Stimulated activated CD4-positive, alpha-beta T cell treated with anti-CD3 and anti-CD28 coated beads, Interleukin-2, amount 100 ng/mL, for 24 hours (primary cell): ENCODE measurements at regions not wholly inside any gene's neighbourhood (a gene's known extent, or its start where the extent isn't known, plus 50 kb on each side); places are given as distances from the start of the nearest gene placed in this dataset.
"Not testable (repeated sequence)": the region's sequence is repeated elsewhere in the genome, so short reads cannot be mapped to it uniquely, and the experiment has no call there.

ENCODE experiments used
- DNase-seq, 2 donors: peaks; one replicate each; pipeline ENCODE4 v3.0.0-alpha.2; 2020

GRCh38 chr5:40453689-40454088 is 226.0 kb upstream of the PTGER4 start:
- no peak for DNase-seq

GRCh38 chr5:40452874-40453624 is 226.7 kb upstream of the PTGER4 start:
- DNase-seq: no peak

- DNase-seq: no peak
These were observed 232.3 kb upstream of the PTGER4 start for GRCh38 chr5:40447438-40447837.

- DNase-seq: no peak
These were observed 232.8 kb upstream of the PTGER4 start for GRCh38 chr5:40446910-40447309.

- DNase-seq: no peak
These were observed 237.4 kb upstream of the PTGER4 start for GRCh38 chr5:40442346-40442745.

GRCh38 chr5:40441733-40442132 is 238.0 kb upstream of the PTGER4 start:
- peak; percentile 40 to 62 for DNase-seq

- DNase-seq: no peak
These were observed 239.0 kb upstream of the PTGER4 start for GRCh38 chr5:40440746-40441145.

- DNase-seq: peak in 1 of 2 donors; percentile 30
These were observed 240.6 kb upstream of the PTGER4 start for GRCh38 chr5:40439103-40439502.

GRCh38 chr5:40438646-40439045 is 241.1 kb upstream of the PTGER4 start:
- DNase-seq: not testable (repeated sequence)

GRCh38 chr5:40437452-40437861 is 242.3 kb upstream of the PTGER4 start:
- DNase-seq: peak; percentile 34 to 47

GRCh38 chr5:40436535-40437237 is 243.0 kb upstream of the PTGER4 start:
- DNase-seq: peak in 1 of 2 donors; percentile 27

- DNase-seq: not testable (repeated sequence)
These were observed 244.0 kb upstream of the PTGER4 start for GRCh38 chr5:40435706-40436105.

GRCh38 chr5:40432836-40433235 is 246.9 kb upstream of the PTGER4 start:
- no peak for DNase-seq

GRCh38 chr5:40431734-40432133 is 248.0 kb upstream of the PTGER4 start:
- no peak for DNase-seq

- DNase-seq: no peak
These were observed 249.5 kb upstream of the PTGER4 start for GRCh38 chr5:40430101-40430710.

GRCh38 chr5:40429258-40430100 is 250.2 kb upstream of the PTGER4 start:
- no peak for DNase-seq

- no peak for DNase-seq
These were observed 250.9 kb upstream of the PTGER4 start for GRCh38 chr5:40428815-40429214.

GRCh38 chr5:40428126-40428525 is 251.6 kb upstream of the PTGER4 start:
- DNase-seq: no peak

- not testable (repeated sequence) for DNase-seq
These were observed 262.5 kb upstream of the PTGER4 start for GRCh38 chr5:40417046-40417810.

GRCh38 chr5:40416588-40416987 is 263.1 kb upstream of the PTGER4 start:
- no peak for DNase-seq

- no peak for DNase-seq
These were observed 263.6 kb upstream of the PTGER4 start for GRCh38 chr5:40416098-40416497.

- DNase-seq: no peak
These were observed 264.8 kb upstream of the PTGER4 start for GRCh38 chr5:40414922-40415321.
